AG04450 (cell line): ENCODE measurements at regions not wholly inside any gene's neighbourhood (a gene's known extent, or its start where the extent isn't known, plus 50 kb on each side); places are given as distances from the start of the nearest gene placed in this dataset.

ENCODE experiments used
- CTCF ChIA-PET: fragments of 300-600, 350-600 bp; formaldehyde crosslinking; extraction: SDS; loops from one replicate; lab custom pipeline; 2022; ENCODE audit warnings: antibody characterized with exemption, inconsistent platforms; lab: Charles Lee
- POLR2A ChIA-PET: fragments of 350-600 bp; formaldehyde crosslinking; extraction: SDS; loops from one replicate; lab custom pipeline; 2021; ENCODE audit warnings: antibody characterized with exemption, inconsistent platforms; lab: Yijun Ruan, JAX
- DNase-seq: peaks from one replicate; pipeline ENCODE4 v3.0.0-alpha.2; 2011; ENCODE audit warnings: low read depth, low spot score
- H3K27ac ChIP-seq: one replicate; pipeline ENCODE4 v1.5.1; 2012; ENCODE audit warnings: low read depth, low read length, control low read depth
- H3K27me3 ChIP-seq: one replicate; pipeline ENCODE4 v1.6.0; 2012; ENCODE audit warnings: low read length; ENCODE audit not compliant: control insufficient read depth, insufficient read depth
- H3K4me3 ChIP-seq: 2 replicates; pipeline ENCODE4 v1.5.1; 2011; ENCODE audit warnings: mild to moderate bottlenecking, low read depth, low read length, control low read depth
- H3K9me3 ChIP-seq: 2 replicates; pipeline ENCODE4 v1.5.1; 2012; ENCODE audit warnings: low read length; ENCODE audit not compliant: control insufficient read depth, insufficient read depth
- CTCF ChIP-seq: IDR thresholded peaks from 2 replicates; pipeline ENCODE4 v1.5.1; 2011; ENCODE audit warnings: low read depth, low read length, control low read depth, inconsistent platforms

GRCh38 chr4:3704669-3705068, 61.5 kb upstream of the ADRA2C start:
- TF ChIP-seq CTCF = no peak
- DNase-seq = no peak
- CTCF ChIA-PET = no interaction called here
- POLR2A ChIA-PET = no interaction called here
- Histone ChIP-seq H3K27ac (no peak overlapping the region), H3K27me3 (peaks cover 22% of the 10 kb centered on the region), H3K4me3 (no peak overlapping the region), H3K9me3 (no peaks in the 10 kb centered on the region)

- ChIA-PET CTCF (no interaction called here), POLR2A (no interaction called here)
- H3K27ac ChIP-seq = no peak overlapping the region
These were observed 62.3 kb upstream of the ADRA2C start for GRCh38 chr4:3703677-3704521.

GRCh38 chr4:3703343-3703676, 62.9 kb upstream of the ADRA2C start:
- POLR2A ChIA-PET = no interaction called here
- no peak for DNase-seq
- Histone ChIP-seq H3K9me3 (no peaks in the 10 kb centered on the region), H3K27ac (no peak overlapping the region), H3K27me3 (peaks cover 19% of the 10 kb centered on the region), H3K4me3 (no peak overlapping the region)
- TF ChIP-seq CTCF = no peak
- CTCF ChIA-PET = no interaction called here

More at GRCh38 chr4:3703677-3704521, 62.3 kb upstream of the ADRA2C start:
- H3K27me3 ChIP-seq = peaks cover 22% of the 10 kb centered on the region
- no peak overlapping the region for H3K4me3 ChIP-seq
- TF ChIP-seq CTCF = no peak
- H3K9me3 ChIP-seq = no peaks in the 10 kb centered on the region
- DNase-seq = no peak

GRCh38 chr4:3702561-3703221, 63.5 kb upstream of the ADRA2C start:
- Histone ChIP-seq H3K9me3 (no peaks in the 10 kb centered on the region), H3K4me3 (no peak overlapping the region), H3K27ac (no peak overlapping the region), H3K27me3 (peaks cover 14% of the 10 kb centered on the region)
- no peak for TF ChIP-seq CTCF
- ChIA-PET POLR2A (no interaction called here), CTCF (no interaction called here)
- no peak for DNase-seq
